Pancreas (tissue), 10 donors: ENCODE measurements at regions not wholly inside any gene's neighbourhood (a gene's known extent, or its start where the extent isn't known, plus 50 kb on each side); places are given as distances from the start of the nearest gene placed in this dataset.

Experiments used
- ATAC-seq, 4 donors: fragments of 200-7000 bp; cut with Tn5 transposase; one replicate each; pipeline versions ENCODE4 v1.8.0 to v1.9.1; 2020; ENCODE audit warnings: mild to moderate bottlenecking in 4 of 4, moderate library complexity in 4 of 4
- DNase-seq, 6 donors: peaks; one replicate each; pipeline ENCODE4 v3.0.0-alpha.2; 2020
- FAIRE-seq: peaks from 2 replicates; lab custom pipeline; 2012; peaks lifted over from hg19 to GRCh38; lab: Jason Lieb, UNC
- H3K27ac ChIP-seq, 4 donors: fragments of 200-600 bp; sonication (generic); 1 replicate in 3 of 4; 2 replicates in 1 of 4; pipeline versions ENCODE4 v1.5.0 to v1.8.0; 2020
- H3K27me3 ChIP-seq, 4 donors: fragments of 200-600 bp; one replicate each; pipeline ENCODE4 v1.8.0; 2021
- H3K36me3 ChIP-seq, 3 donors: fragments of 200-600 bp; sonication (generic) in 1 of 3; one replicate each; pipeline versions ENCODE4 v1.5.0 to v1.8.0; 2020 to 2021
- H3K4me1 ChIP-seq, 3 donors: fragments of 200-600 bp; one replicate each; pipeline ENCODE4 v1.8.0; 2021
- H3K4me3 ChIP-seq, 4 donors: fragments of 200-600 bp; sonication (generic) in 2 of 4; one replicate each; pipeline versions ENCODE4 v1.5.0 to v1.8.0; 2020 to 2021
- H3K9me3 ChIP-seq, 4 donors: fragments of 200-600 bp; one replicate each; pipeline ENCODE4 v1.8.0; 2021
- CTCF ChIP-seq, 4 donors: fragments of 200-600 bp; sonication (generic) in 3 of 4; IDR thresholded peaks; one replicate each; pipeline versions ENCODE4 v1.5.0 to v1.8.0; 2021; ENCODE audit warnings: antibody characterized with exemption in 4 of 4
- WGBS, 2 donors: extraction: QIAGEN DNeasy Blood & Tissue Kit; methylation state at CpG; one replicate each; pipeline ENCODE4 v1.1.7; 2013; 5-methylcytosine and 5-hydroxymethylcytosine counted together
- intact Hi-C, 3 donors: fragments of 100-400 bp; cut with DNase I; formaldehyde crosslinking; loops; one replicate each; pipeline versions ENCODE4 v1.11.1 to v1.14.2; 2022
- donor health status: healthy with polysubstance abuse.
- donor health status: DM: no; HTN: no; CAD: no; lungs with moderate emphysema.
- donor health status: DM: no; HTN: no; CAD: no.
- donor health status: control.
- donor health status: control.
- donor health status: Bipolar disorder and iron deficiency.
- donor health status: DM: yes; HTN: yes; CAD: no.
- donor health status: DM: no; HTN: no; CAD: no.
- donor health status: DM: no; HTN: no; CAD: no.
- donor health status: DM: yes; HTN: yes; CAD: no.

GRCh38 chr3:193971966-193972365, 164.0 kb upstream of the HES1 start:
- peaks cover 0 to 6% (median 4%) of the 10 kb centered on the region in 3 donors for H3K4me1 ChIP-seq
- H3K27ac ChIP-seq: no peak overlapping the region
- TF ChIP-seq CTCF (IDR thresholded peaks at IDR 0.05): no peak
- H3K9me3 ChIP-seq: no peaks in the 10 kb centered on the region
- ATAC-seq (no peak), DNase-seq (no peak), FAIRE-seq (no peak)
- H3K27me3 ChIP-seq: no peaks in the 10 kb centered on the region
- 69 to 86% methylated on average over 1 of the region's 1 CpG for WGBS, 2 donors
- no peak overlapping the region for H3K4me3 ChIP-seq
- H3K36me3 ChIP-seq: no peaks in the 10 kb centered on the region
- intact Hi-C loops: no loop called here

DNA sequence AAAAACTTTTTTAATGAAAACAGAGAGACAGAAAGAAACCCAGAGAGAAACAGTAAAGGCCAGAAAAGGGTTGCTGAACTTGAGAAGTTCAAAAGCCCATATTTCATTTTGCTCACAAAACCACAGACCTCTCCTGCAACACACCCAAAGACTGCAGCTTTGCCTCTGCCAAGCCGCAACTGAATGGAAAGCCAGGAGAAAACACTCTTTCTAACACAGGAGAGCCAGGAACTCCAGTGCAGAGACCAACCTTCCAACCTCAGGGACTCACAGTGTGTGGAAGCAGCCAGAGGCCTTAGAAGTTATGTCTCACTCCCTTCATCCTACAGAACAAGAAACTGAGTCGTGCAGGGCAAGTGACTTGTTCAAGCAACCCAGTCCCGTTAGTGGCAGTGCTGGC, 163.1 kb upstream of the HES1 start:
- 80 to 100% methylated on average over 3 of the region's 3 CpGs for WGBS, 2 donors
- no peaks in the 10 kb centered on the region for H3K36me3 ChIP-seq
- ATAC-seq: no peak
- H3K4me1 ChIP-seq: peaks cover 0 to 6% (median 4%) of the 10 kb centered on the region in 3 donors
- intact Hi-C loops: no loop called here
- TF ChIP-seq CTCF (IDR thresholded peaks at IDR 0.05): no peak
- H3K27me3 ChIP-seq: no peaks in the 10 kb centered on the region
- no peak overlapping the region for H3K4me3 ChIP-seq
- no peaks in the 10 kb centered on the region for H3K9me3 ChIP-seq
- DNase-seq: no peak
- no peak for FAIRE-seq
- no peak overlapping the region for H3K27ac ChIP-seq

DNA sequence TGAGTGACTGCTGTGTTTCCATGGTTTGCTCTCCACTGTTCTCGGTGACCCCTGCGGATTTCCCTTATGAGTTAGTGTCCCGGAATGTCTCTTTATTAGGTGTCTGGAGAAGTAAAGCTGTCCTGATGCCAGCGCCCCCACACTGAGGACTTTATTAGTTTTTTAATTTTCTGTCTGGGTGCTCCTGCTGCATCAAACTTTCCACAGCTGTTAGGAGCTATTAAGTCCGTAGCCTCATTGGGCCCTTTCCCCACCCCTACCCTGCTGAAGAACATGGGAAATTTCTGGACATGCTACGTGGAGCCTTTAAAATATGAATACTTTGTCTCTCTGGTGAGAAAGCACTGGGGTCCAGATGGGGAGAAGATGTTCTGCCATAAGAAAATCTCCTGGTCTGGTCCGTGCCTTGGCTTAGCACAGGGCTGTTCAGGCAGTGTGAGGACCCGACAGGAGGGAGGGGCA, 161.7 kb upstream of the HES1 start:
- Histone ChIP-seq H3K4me1 (peaks cover 0 to 6% (median 4%) of the 10 kb centered on the region in 3 donors), H3K9me3 (no peaks in the 10 kb centered on the region), H3K36me3 (no peaks in the 10 kb centered on the region), H3K27me3 (no peaks in the 10 kb centered on the region), H3K4me3 (no peak overlapping the region), H3K27ac (no peak overlapping the region)
- TF ChIP-seq CTCF (IDR thresholded peaks at IDR 0.05): no peak
- intact Hi-C loops: no loop called here
- DNase-seq (no peak), ATAC-seq (no peak), FAIRE-seq (no peak)
- WGBS, 2 donors: 87 to 94% methylated on average over 8 of the region's 8 CpGs

- ATAC-seq (peak in 1 of 4 donors; percentile 51), DNase-seq (peak in 1 of 6 donors; percentile 31), FAIRE-seq (no peak)
- Histone ChIP-seq H3K36me3 (no peaks in the 10 kb centered on the region), H3K4me1 (peaks cover 0 to 6% (median 4%) of the 10 kb centered on the region in 3 donors), H3K4me3 (no peak overlapping the region), H3K27ac (no peak overlapping the region), H3K27me3 (no peaks in the 10 kb centered on the region), H3K9me3 (no peaks in the 10 kb centered on the region)
- no peak for TF ChIP-seq CTCF (IDR thresholded peaks at IDR 0.05)
- intact Hi-C loops: no loop called here
- WGBS, 2 donors: 69 to 75% methylated on average over 22 of the region's 22 CpGs
Observed at GRCh38 chr3:193974671-193975535, 161.0 kb upstream of the HES1 start.

- no peak for FAIRE-seq
- intact Hi-C loops: no loop called here
- Histone ChIP-seq H3K4me3 (no peak overlapping the region), H3K36me3 (no peaks in the 10 kb centered on the region), H3K4me1 (no peaks in the 10 kb centered on the region), H3K27me3 (no peaks in the 10 kb centered on the region), H3K9me3 (no peaks in the 10 kb centered on the region), H3K27ac (no peak overlapping the region)
- no peak for DNase-seq
- WGBS, 2 donors: 88 to 95% methylated on average over 5 of the region's 5 CpGs
- no peak for TF ChIP-seq CTCF (IDR thresholded peaks at IDR 0.05)
- peak in 1 of 4 donors; percentile 41 for ATAC-seq
Observed at GRCh38 chr3:193977622-193978021, 158.3 kb upstream of the HES1 start.
